Skeletal muscle tissue (tissue), 3 donors: ENCODE measurements at regions not wholly inside any gene's neighbourhood (a gene's known extent, or its start where the extent isn't known, plus 50 kb on each side); places are given as distances from the start of the nearest gene placed in this dataset.
"Not testable (repeated sequence)": the region's sequence is repeated elsewhere in the genome, so short reads cannot be mapped to it uniquely, and the experiment has no call there.

Experiments
- H3K27ac ChIP-seq: one replicate; pipeline ENCODE4 v1.7.0; 2013; ENCODE audit warnings: mild to moderate bottlenecking, low read depth, low read length, inconsistent platforms
- H3K27me3 ChIP-seq, 3 donors: one replicate each; pipeline ENCODE4 v1.7.0; 2013; ENCODE audit warnings: low read length in 3 of 3; ENCODE audit not compliant: control insufficient read depth in 3 of 3, insufficient read depth in 3 of 3
- H3K36me3 ChIP-seq, 3 donors: one replicate each; pipeline ENCODE4 v1.7.0; 2013; ENCODE audit warnings: low read length in 3 of 3; ENCODE audit not compliant: control insufficient read depth in 3 of 3, insufficient read depth in 3 of 3
- H3K4me1 ChIP-seq, 3 donors: one replicate each; pipeline ENCODE4 v1.7.0; 2013; ENCODE audit warnings: low read length in 3 of 3, mild to moderate bottlenecking in 3 of 3; ENCODE audit not compliant: control insufficient read depth in 3 of 3, insufficient read depth in 3 of 3
- H3K4me3 ChIP-seq, 3 donors: one replicate each; pipeline ENCODE4 v1.7.0; 2013; ENCODE audit warnings: low read length in 3 of 3
- H3K9ac ChIP-seq, 3 donors: one replicate each; pipeline ENCODE4 v1.7.0; 2013; ENCODE audit warnings: low read length in 3 of 3, mild to moderate bottlenecking in 3 of 3, moderate library complexity in 2 of 3, low read depth in 1 of 3
- H3K9me3 ChIP-seq, 3 donors: one replicate each; pipeline ENCODE4 v1.7.0; 2013; ENCODE audit warnings: low read length in 3 of 3; ENCODE audit not compliant: control insufficient read depth in 3 of 3
- donor health status: Osteomylitis.

GRCh38 chr10:109668154-109668665, 255.1 kb downstream of the XPNPEP1 start:
- Histone ChIP-seq H3K4me3 (no peak overlapping the region), H3K27ac (no peak overlapping the region), H3K9me3 (no peaks in the 10 kb centered on the region), H3K27me3 (no peaks in the 10 kb centered on the region), H3K36me3 (no peaks in the 10 kb centered on the region), H3K4me1 (no peaks in the 10 kb centered on the region), H3K9ac (no peak overlapping the region)

GRCh38 chr10:109665321-109665720, 258.0 kb downstream of the XPNPEP1 start:
- Histone ChIP-seq H3K4me1 (no peaks in the 10 kb centered on the region), H3K9me3 (no peaks in the 10 kb centered on the region), H3K27ac (no peak overlapping the region), H3K27me3 (no peaks in the 10 kb centered on the region), H3K4me3 (no peak overlapping the region), H3K36me3 (no peaks in the 10 kb centered on the region), H3K9ac (no peak overlapping the region)

DNA sequence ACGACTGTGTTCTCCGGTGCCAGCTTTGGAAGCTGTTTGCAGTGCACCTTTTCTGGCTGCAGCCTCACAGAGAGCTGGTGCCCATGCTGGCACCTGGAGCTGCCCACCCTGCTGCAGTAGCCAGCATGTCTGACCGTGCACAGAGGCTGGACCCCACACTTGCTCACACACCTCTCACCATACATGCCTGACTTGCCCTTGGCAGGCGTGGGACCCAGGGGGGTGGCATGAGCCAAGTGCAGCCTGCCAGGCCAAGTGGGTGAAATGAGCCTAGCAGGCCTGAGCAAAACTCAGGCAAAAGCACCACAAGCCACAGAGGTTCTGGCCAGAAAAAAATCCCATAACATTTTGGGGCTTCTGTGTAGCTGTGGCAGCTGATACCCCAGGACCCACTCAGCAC, 258.8 kb downstream of the XPNPEP1 start:
- Histone ChIP-seq H3K27ac (no peak overlapping the region), H3K27me3 (no peaks in the 10 kb centered on the region), H3K9ac (no peak overlapping the region), H3K36me3 (no peaks in the 10 kb centered on the region), H3K4me3 (no peak overlapping the region), H3K4me1 (no peaks in the 10 kb centered on the region), H3K9me3 (no peaks in the 10 kb centered on the region)

GRCh38 chr10:109663122-109663521, 260.2 kb downstream of the XPNPEP1 start:
- H3K9me3 ChIP-seq: no peaks in the 10 kb centered on the region
- no peaks in the 10 kb centered on the region for H3K36me3 ChIP-seq
- no peaks in the 10 kb centered on the region for H3K27me3 ChIP-seq
- H3K4me1 ChIP-seq: no peaks in the 10 kb centered on the region
- no peak overlapping the region for H3K27ac ChIP-seq
- H3K9ac ChIP-seq: no peak overlapping the region
- no peak overlapping the region for H3K4me3 ChIP-seq

DNA sequence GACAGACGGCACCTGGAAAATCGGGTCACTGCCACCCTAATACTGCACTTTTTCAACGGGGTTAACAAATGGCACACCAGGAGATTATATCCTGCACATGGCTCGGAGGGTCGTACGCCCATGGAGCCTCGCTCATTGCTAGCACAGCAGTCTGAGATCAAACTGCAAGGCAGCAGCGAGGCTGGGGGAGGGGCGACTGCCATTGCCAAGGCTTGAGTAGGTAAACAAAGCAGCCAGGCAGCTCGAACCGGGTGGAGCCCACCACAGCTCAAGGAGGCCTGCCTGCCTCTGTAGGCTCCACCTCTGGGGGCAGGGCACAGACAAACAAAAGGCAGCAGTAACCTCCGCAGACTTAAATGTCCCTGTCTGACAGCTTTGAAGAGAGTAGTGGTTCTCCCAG, 270.7 kb downstream of the XPNPEP1 start:
- H3K9me3 ChIP-seq, H3K36me3 ChIP-seq, H3K27me3 ChIP-seq, H3K4me1 ChIP-seq, H3K9ac ChIP-seq, H3K4me3 ChIP-seq, H3K27ac ChIP-seq: not testable (repeated sequence)

GRCh38 chr10:109650228-109650627, 273.1 kb downstream of the XPNPEP1 start:
- Histone ChIP-seq H3K9ac (no peak overlapping the region), H3K4me1 (no peaks in the 10 kb centered on the region), H3K27me3 (no peaks in the 10 kb centered on the region), H3K27ac (no peak overlapping the region), H3K4me3 (no peak overlapping the region), H3K36me3 (no peaks in the 10 kb centered on the region), H3K9me3 (no peaks in the 10 kb centered on the region)

DNA sequence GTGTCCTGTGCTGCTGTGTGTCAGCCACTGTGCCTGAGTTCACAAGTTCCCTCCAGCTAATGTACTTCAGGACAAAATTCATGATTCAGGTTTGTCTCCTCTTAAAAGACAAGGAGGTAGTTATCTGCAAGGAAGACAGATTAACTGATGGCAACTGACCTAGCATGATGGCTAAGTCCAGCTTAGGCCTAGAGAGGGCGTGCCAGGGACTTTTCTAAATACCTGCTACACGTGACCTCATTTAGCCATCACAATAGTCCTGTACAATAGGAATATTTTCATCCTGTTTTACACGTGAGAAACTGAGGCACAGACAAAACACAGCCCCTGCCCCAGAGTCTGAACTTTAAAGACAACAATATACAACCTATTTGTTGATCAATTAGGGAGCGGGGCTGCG, 275.7 kb downstream of the XPNPEP1 start:
- H3K36me3 ChIP-seq: no peaks in the 10 kb centered on the region
- no peak overlapping the region for H3K4me3 ChIP-seq
- H3K27me3 ChIP-seq: no peaks in the 10 kb centered on the region
- no peaks in the 10 kb centered on the region for H3K4me1 ChIP-seq
- no peak overlapping the region for H3K9ac ChIP-seq
- H3K27ac ChIP-seq: no peak overlapping the region
- H3K9me3 ChIP-seq: no peaks in the 10 kb centered on the region

DNA sequence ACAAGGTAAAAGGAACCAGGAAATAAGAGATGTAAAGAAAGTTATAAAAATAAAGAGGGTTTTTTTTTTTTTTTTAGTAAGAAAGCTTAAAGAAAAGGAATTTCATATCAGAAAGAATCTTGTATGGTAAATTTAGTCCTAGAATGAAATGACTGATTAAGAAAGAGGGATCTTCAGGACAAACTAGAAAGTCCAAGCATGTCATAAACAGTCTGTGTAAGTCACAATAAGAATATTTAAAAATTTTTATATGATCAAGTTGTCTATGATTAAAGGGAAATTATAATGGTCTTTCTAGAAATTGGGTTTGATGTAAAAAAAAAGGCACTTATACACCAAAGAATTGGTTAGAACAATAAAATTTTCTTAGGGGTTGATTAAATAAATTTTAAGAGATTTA, 289.5 kb downstream of the XPNPEP1 start:
- H3K27ac ChIP-seq: no peak overlapping the region
- no peak overlapping the region for H3K4me3 ChIP-seq
- H3K9me3 ChIP-seq: no peaks in the 10 kb centered on the region
- H3K9ac ChIP-seq: no peak overlapping the region
- no peaks in the 10 kb centered on the region for H3K36me3 ChIP-seq
- H3K27me3 ChIP-seq: no peaks in the 10 kb centered on the region
- no peaks in the 10 kb centered on the region for H3K4me1 ChIP-seq

DNA sequence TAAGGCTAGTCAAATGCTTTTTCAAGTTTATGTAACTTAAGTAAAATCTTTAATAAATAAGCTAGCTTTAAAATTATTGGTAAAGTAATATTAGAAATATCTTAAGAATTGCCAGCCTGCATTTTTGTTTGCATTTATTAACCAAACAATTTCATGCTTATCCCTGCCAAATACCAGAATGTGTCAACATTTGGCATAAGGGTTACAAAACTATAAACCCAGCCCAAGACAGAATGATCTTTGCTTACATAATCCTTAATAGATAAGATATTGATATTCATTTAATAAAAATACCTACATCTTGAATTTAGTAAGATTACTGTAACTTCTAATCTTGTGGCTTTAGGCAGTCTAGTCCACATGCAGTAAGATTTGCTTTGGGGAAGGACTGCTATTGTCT, 290.3 kb downstream of the XPNPEP1 start:
- H3K27ac ChIP-seq, H3K4me3 ChIP-seq, H3K9me3 ChIP-seq: not testable (repeated sequence)

GRCh38 chr10:109624939-109625338, 298.4 kb downstream of the XPNPEP1 start:
- no peaks in the 10 kb centered on the region for H3K36me3 ChIP-seq
- H3K27ac ChIP-seq: no peak overlapping the region
- no peak overlapping the region for H3K4me3 ChIP-seq
- no peaks in the 10 kb centered on the region for H3K27me3 ChIP-seq
- no peaks in the 10 kb centered on the region for H3K4me1 ChIP-seq
- H3K9me3 ChIP-seq: no peaks in the 10 kb centered on the region
- no peak overlapping the region for H3K9ac ChIP-seq

More for the DNA sequence above, 290.3 kb downstream of the XPNPEP1 start:
- not testable (repeated sequence) for H3K36me3 ChIP-seq, H3K4me1 ChIP-seq, H3K27me3 ChIP-seq, H3K9ac ChIP-seq

DNA sequence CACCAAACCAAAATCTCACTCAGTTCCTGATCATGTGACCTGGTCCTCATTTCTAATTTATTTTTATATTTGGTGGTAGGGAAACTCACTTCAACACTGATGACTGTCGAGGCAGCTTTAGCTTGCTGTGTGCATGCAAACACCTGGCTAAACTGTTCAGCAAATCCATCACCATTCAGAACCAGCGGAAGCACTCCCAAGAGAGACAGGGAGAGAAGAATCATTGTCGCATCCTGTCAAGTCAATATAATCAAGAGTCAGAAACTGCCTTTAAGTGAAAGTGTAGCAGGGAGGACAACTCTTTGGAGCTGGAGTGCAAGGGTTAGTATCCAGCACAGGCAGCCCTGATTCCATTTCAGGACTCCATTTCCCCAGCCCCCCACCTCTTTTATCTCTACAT, 300.7 kb downstream of the XPNPEP1 start:
- Histone ChIP-seq H3K9me3 (no peaks in the 10 kb centered on the region), H3K4me1 (no peaks in the 10 kb centered on the region), H3K27me3 (no peaks in the 10 kb centered on the region), H3K4me3 (no peak overlapping the region), H3K27ac (no peak overlapping the region), H3K9ac (no peak overlapping the region), H3K36me3 (no peaks in the 10 kb centered on the region)
